Keratinocyte (primary cell): ENCODE measurements at regions not wholly inside any gene's neighbourhood (a gene's known extent, or its start where the extent isn't known, plus 50 kb on each side); places are given as distances from the start of the nearest gene placed in this dataset.

Experiments
- EZH2 ChIP-seq: IDR thresholded peaks from one replicate; pipeline ENCODE4 v1.6.1; 2012; ENCODE audit warnings: inconsistent platforms, mild to moderate bottlenecking, low read length, moderate library complexity
- TF ChIP-seq, protein P1 (sequence below), 3 experiments: IDR thresholded peaks in 1 of 3; conservative IDR thresholded peaks in 1 of 3; optimal IDR thresholded peaks in 1 of 3; 2 replicates in 2 of 3; 3 replicates in 1 of 3; pipeline versions ENCODE3 to v1.5.1; 2011; ENCODE audit warnings: low read length in 3 of 3, mild to moderate bottlenecking in 3 of 3, moderate library complexity in 2 of 3, control low read depth in 1 of 3, inconsistent platforms in 1 of 3; ENCODE audit not compliant: insufficient read depth in 2 of 3; ENCODE audit errors: extremely low read depth in 1 of 3

DNA sequence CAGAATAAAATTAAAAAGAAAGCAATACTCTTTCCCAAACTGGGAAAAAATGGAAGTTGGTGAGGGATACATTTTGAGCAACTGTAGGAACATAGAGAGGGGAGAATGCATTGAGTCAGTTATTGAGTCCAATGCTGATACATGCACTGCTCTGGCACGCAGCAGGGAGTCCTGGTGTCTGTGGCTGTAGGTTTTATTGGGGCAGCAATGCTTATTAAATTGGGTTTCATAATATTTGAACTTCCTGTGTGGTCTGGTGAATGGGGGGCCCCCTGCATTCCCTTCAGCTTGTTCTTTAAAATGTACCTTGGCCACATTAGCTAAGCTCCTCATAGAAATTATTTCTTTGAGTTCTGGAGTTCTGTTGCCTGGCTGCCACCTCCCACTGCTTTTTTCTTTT lies 125.2 kb upstream of the ELAC2 start:
- TF ChIP-seq, protein P1, sequence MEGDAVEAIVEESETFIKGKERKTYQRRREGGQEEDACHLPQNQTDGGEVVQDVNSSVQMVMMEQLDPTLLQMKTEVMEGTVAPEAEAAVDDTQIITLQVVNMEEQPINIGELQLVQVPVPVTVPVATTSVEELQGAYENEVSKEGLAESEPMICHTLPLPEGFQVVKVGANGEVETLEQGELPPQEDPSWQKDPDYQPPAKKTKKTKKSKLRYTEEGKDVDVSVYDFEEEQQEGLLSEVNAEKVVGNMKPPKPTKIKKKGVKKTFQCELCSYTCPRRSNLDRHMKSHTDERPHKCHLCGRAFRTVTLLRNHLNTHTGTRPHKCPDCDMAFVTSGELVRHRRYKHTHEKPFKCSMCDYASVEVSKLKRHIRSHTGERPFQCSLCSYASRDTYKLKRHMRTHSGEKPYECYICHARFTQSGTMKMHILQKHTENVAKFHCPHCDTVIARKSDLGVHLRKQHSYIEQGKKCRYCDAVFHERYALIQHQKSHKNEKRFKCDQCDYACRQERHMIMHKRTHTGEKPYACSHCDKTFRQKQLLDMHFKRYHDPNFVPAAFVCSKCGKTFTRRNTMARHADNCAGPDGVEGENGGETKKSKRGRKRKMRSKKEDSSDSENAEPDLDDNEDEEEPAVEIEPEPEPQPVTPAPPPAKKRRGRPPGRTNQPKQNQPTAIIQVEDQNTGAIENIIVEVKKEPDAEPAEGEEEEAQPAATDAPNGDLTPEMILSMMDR (optimal IDR thresholded peaks at IDR 0.05 in 1 of 3, IDR thresholded peaks at IDR 0.05 in 1 of 3, conservative IDR thresholded peaks at IDR 0.05 in 1 of 3; ENCODE audit: extremely low read depth in 1 of 3, insufficient read depth in 2 of 3, low read length in 3 of 3), result no peak
- no peak for TF ChIP-seq EZH2
